ENCODE measurements at regions not wholly inside any gene's neighbourhood (a gene's known extent, or its start where the extent isn't known, plus 50 kb on each side); places are given as distances from the start of the nearest gene placed in this dataset.

DNA sequence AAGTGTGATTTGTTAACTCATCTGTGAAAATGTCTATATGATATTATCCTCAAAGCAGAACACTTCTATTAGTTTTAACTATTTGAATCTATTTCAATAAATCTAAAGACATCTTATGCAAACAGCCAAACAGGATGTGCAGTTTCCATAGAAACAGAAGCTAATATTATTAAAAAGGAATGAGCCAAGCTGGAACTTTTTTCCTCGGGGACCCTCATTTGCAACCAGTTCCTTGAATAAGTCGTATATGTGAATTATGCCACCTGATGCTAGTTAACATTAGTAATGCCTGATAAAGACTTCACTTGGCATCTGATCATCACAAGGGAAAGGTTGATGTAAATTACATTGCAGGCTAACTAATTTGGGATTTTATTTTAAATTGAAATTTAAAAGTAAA is 216.9 kb upstream of the SMLR1 start:
- TF ChIP-seq, protein P1, sequence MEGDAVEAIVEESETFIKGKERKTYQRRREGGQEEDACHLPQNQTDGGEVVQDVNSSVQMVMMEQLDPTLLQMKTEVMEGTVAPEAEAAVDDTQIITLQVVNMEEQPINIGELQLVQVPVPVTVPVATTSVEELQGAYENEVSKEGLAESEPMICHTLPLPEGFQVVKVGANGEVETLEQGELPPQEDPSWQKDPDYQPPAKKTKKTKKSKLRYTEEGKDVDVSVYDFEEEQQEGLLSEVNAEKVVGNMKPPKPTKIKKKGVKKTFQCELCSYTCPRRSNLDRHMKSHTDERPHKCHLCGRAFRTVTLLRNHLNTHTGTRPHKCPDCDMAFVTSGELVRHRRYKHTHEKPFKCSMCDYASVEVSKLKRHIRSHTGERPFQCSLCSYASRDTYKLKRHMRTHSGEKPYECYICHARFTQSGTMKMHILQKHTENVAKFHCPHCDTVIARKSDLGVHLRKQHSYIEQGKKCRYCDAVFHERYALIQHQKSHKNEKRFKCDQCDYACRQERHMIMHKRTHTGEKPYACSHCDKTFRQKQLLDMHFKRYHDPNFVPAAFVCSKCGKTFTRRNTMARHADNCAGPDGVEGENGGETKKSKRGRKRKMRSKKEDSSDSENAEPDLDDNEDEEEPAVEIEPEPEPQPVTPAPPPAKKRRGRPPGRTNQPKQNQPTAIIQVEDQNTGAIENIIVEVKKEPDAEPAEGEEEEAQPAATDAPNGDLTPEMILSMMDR (IDR thresholded peaks at IDR 0.05), result no peak
- TF ChIP-seq EZH2 (IDR thresholded peaks at IDR 0.05; ENCODE audit: borderline replicate concordance, insufficient read depth, low read depth, low read length, poor library complexity, severe bottlenecking), result no peak
